Neural cell (in vitro differentiated cells): ENCODE measurements at regions not wholly inside any gene's neighbourhood (a gene's known extent, or its start where the extent isn't known, plus 50 kb on each side); places are given as distances from the start of the nearest gene placed in this dataset.

ENCODE experiments used
- H2AFZ ChIP-seq: fragments of 200-600, 300-800 bp; sonication (generic), shearing (Covaris generic); 2 replicates; pipeline ENCODE4 v1.6.0; 2014; ENCODE audit warnings: low read depth, mild to moderate bottlenecking, antibody characterized with exemption, low read length, moderate library complexity
- H3F3A ChIP-seq: fragments of 200-600 bp; shearing (Covaris generic); 2 replicates; pipeline ENCODE4 v1.6.1; 2016; ENCODE audit warnings: mild to moderate bottlenecking, moderate library complexity, mixed read lengths, antibody characterized with exemption, low read length; ENCODE audit not compliant: insufficient read depth, poor library complexity, severe bottlenecking
- H3K27ac ChIP-seq: fragments of 200-600, 300-800 bp; sonication (generic), shearing (Covaris generic); 2 replicates; pipeline ENCODE4 v1.5.1; 2014; ENCODE audit warnings: mild to moderate bottlenecking, low read length, moderate library complexity
- H3K27me3 ChIP-seq: fragments of 300-800, 200-600 bp; sonication (generic), shearing (Covaris generic); 2 replicates; pipeline ENCODE4 v1.6.0; 2014; ENCODE audit warnings: mild to moderate bottlenecking, low read depth, low read length, moderate library complexity; ENCODE audit not compliant: insufficient read depth
- H3K36me3 ChIP-seq: fragments of 300-800, 200-600 bp; sonication (generic), shearing (Covaris generic); 2 replicates; pipeline ENCODE4 v1.5.1; 2014; ENCODE audit warnings: mild to moderate bottlenecking, antibody characterized with exemption, low read length, moderate library complexity; ENCODE audit not compliant: insufficient read depth
- H3K4me2 ChIP-seq: fragments of 300-800, 200-600 bp; sonication (generic), shearing (Covaris generic); 2 replicates; pipeline ENCODE4 v1.6.0; 2014; ENCODE audit warnings: mild to moderate bottlenecking, low read length
- H3K4me3 ChIP-seq: fragments of 300-800, 200-600 bp; sonication (generic), shearing (Covaris generic); 2 replicates; pipeline ENCODE4 v1.5.1; 2014; ENCODE audit warnings: mild to moderate bottlenecking, low read length, moderate library complexity
- H3K79me2 ChIP-seq: fragments of 200-600 bp; shearing (Covaris generic); replicated peaks from 2 replicates; pipeline ENCODE4 v1.6.0; 2014; ENCODE audit warnings: mild to moderate bottlenecking, low read length, moderate library complexity; ENCODE audit not compliant: insufficient read depth
- H3K9ac ChIP-seq: fragments of 300-800, 200-600 bp; sonication (generic), shearing (Covaris generic); 2 replicates; pipeline ENCODE4 v1.6.1; 2016; ENCODE audit warnings: mild to moderate bottlenecking, low read length, mixed read lengths
- H3K9me2 ChIP-seq: fragments of 200-600 bp; shearing (Covaris generic); 2 replicates; pipeline ENCODE4 v1.6.1; 2016; ENCODE audit warnings: mild to moderate bottlenecking, low read length, mixed read lengths; ENCODE audit not compliant: insufficient read depth
- H3K9me3 ChIP-seq: fragments of 200-600, 300-800 bp; sonication (generic), shearing (Covaris generic); 2 replicates; pipeline ENCODE4 v1.6.1; 2016; ENCODE audit warnings: mild to moderate bottlenecking, mixed run types, low read length, moderate library complexity, mixed read lengths
- H4K20me1 ChIP-seq: fragments of 200-600 bp; shearing (Covaris generic); 2 replicates; pipeline ENCODE4 v1.6.1; 2016; ENCODE audit warnings: mild to moderate bottlenecking, mixed run types; ENCODE audit not compliant: insufficient read depth
- CTCF ChIP-seq: fragments of 450-650 bp; IDR thresholded peaks from 2 replicates; pipeline ENCODE4 v1.5.1; 2014; ENCODE audit warnings: antibody characterized with exemption, mild to moderate bottlenecking, moderate library complexity; ENCODE audit not compliant: poor library complexity, severe bottlenecking
- EP300 ChIP-seq: fragments of 450-650 bp; conservative IDR thresholded peaks from 2 replicates; pipeline ENCODE4 v1.6.1; 2014; ENCODE audit warnings: antibody characterized with exemption, mild to moderate bottlenecking, moderate library complexity; ENCODE audit not compliant: poor library complexity, severe bottlenecking
- EZH2 ChIP-seq: fragments of 200-600, 300-800 bp; shearing (Covaris generic), sonication (generic); IDR thresholded peaks from 2 replicates; pipeline ENCODE4 v1.6.1; 2014; ENCODE audit warnings: antibody characterized with exemption, low read length, borderline replicate concordance, mild to moderate bottlenecking; ENCODE audit not compliant: insufficient read depth, poor library complexity, severe bottlenecking
- MXI1 ChIP-seq: fragments of 450-650 bp; conservative IDR thresholded peaks from 2 replicates; pipeline ENCODE4 v1.6.1; 2014; ENCODE audit warnings: antibody characterized with exemption, mild to moderate bottlenecking; ENCODE audit not compliant: poor library complexity, severe bottlenecking
- POLR2AphosphoS5 ChIP-seq: IDR thresholded peaks from 2 replicates; pipeline ENCODE4 v1.6.1; 2012
- RAD21 ChIP-seq: fragments of 450-650 bp; conservative IDR thresholded peaks from 2 replicates; pipeline ENCODE4 v1.6.1; 2014; ENCODE audit warnings: antibody characterized with exemption, mild to moderate bottlenecking, moderate library complexity
- REST ChIP-seq: IDR thresholded peaks from 2 replicates; pipeline ENCODE4 v1.6.1; 2012; ENCODE audit warnings: borderline replicate concordance
- SMC3 ChIP-seq: fragments of 450-650 bp; conservative IDR thresholded peaks from 2 replicates; pipeline ENCODE4 v1.6.1; 2014; ENCODE audit warnings: antibody characterized with exemption, mild to moderate bottlenecking, moderate library complexity; ENCODE audit not compliant: poor library complexity
- TAF1 ChIP-seq: IDR thresholded peaks from 2 replicates; pipeline ENCODE4 v1.6.1; 2012; ENCODE audit warnings: low read depth

- H3K4me2 ChIP-seq = no peak overlapping the region
- H3K27ac ChIP-seq = no peak overlapping the region
- no peaks in the 10 kb centered on the region for H3K27me3 ChIP-seq
- no peaks in the 10 kb centered on the region for H4K20me1 ChIP-seq
- no peaks in the 10 kb centered on the region for H3F3A ChIP-seq
- no peak overlapping the region for H3K4me3 ChIP-seq
- TF ChIP-seq CTCF (no peak), EZH2 (no peak), TAF1 (no peak), EP300 (no peak), REST (no peak), POLR2AphosphoS5 (no peak), MXI1 (no peak), SMC3 (no peak), RAD21 (no peak)
- no peak overlapping the region for H3K9ac ChIP-seq
- no peaks in the 10 kb centered on the region for H3K9me3 ChIP-seq
- no peak overlapping the region for H2AFZ ChIP-seq
- no peaks in the 10 kb centered on the region for H3K79me2 ChIP-seq
- H3K36me3 ChIP-seq = no peaks in the 10 kb centered on the region
- no peaks in the 10 kb centered on the region for H3K9me2 ChIP-seq
Measured at GRCh38 chr6:82074556-82074955, 173.0 kb downstream of the IBTK start.

GRCh38 chr6:82073484-82073883 is 174.1 kb downstream of the IBTK start:
- H3F3A ChIP-seq = no peaks in the 10 kb centered on the region
- no peak overlapping the region for H3K27ac ChIP-seq
- no peak for TF ChIP-seq MXI1
- no peak for TF ChIP-seq POLR2AphosphoS5
- no peak for TF ChIP-seq EZH2
- no peak for TF ChIP-seq CTCF
- no peak for TF ChIP-seq RAD21
- TF ChIP-seq TAF1 = no peak
- no peak for TF ChIP-seq REST
- TF ChIP-seq EP300 = no peak
- H3K9me2 ChIP-seq = no peaks in the 10 kb centered on the region
- H4K20me1 ChIP-seq = no peaks in the 10 kb centered on the region
- no peaks in the 10 kb centered on the region for H3K9me3 ChIP-seq
- H2AFZ ChIP-seq = no peak overlapping the region
- no peaks in the 10 kb centered on the region for H3K79me2 ChIP-seq
- H3K27me3 ChIP-seq = no peaks in the 10 kb centered on the region
- H3K9ac ChIP-seq = no peak overlapping the region
- H3K4me2 ChIP-seq = no peak overlapping the region
- H3K36me3 ChIP-seq = no peaks in the 10 kb centered on the region
- H3K4me3 ChIP-seq = no peak overlapping the region
